Calu3 (cell line): ENCODE measurements at regions not wholly inside any gene's neighbourhood (a gene's known extent, or its start where the extent isn't known, plus 50 kb on each side); places are given as distances from the start of the nearest gene placed in this dataset.

Experiments
- BruUV-seq: library from RNA; stranded (reverse); fragments of 400-500 nt; replicated peaks from 2 replicates; lab custom pipeline; 2021; lab: Mats Ljungman, UMichigan
- CTCF ChIA-PET: fragments of 300-600 bp; sonication (Branson Sonifier 250); formaldehyde crosslinking; loops from one replicate; lab custom pipeline; 2022; ENCODE audit warnings: antibody characterized with exemption; lab: Charles Lee
- DNase-seq: peaks from one replicate; pipeline ENCODE4 v3.0.0; 2022
- H3K27ac Mint-ChIP-seq: one replicate; pipeline ENCODE4 v1.8.0; 2022; ENCODE audit warnings: mixed read lengths; ENCODE audit not compliant: unreplicated experiment
- H3K27me3 Mint-ChIP-seq: one replicate; pipeline ENCODE4 v1.8.0; 2022; ENCODE audit warnings: mixed read lengths; ENCODE audit not compliant: unreplicated experiment
- H3K36me3 Mint-ChIP-seq: one replicate; pipeline ENCODE4 v1.8.0; 2022; ENCODE audit warnings: mild to moderate bottlenecking, moderate library complexity, mixed read lengths; ENCODE audit not compliant: insufficient read depth, unreplicated experiment
- H3K4me1 Mint-ChIP-seq: one replicate; pipeline ENCODE4 v1.8.0; 2022; ENCODE audit warnings: mild to moderate bottlenecking, low read depth, mixed read lengths; ENCODE audit not compliant: unreplicated experiment
- H3K4me3 Mint-ChIP-seq: one replicate; pipeline ENCODE4 v1.8.0; 2022; ENCODE audit warnings: mild to moderate bottlenecking, low read depth, moderate library complexity, mixed read lengths; ENCODE audit not compliant: unreplicated experiment
- H3K9me3 Mint-ChIP-seq: one replicate; pipeline ENCODE4 v1.8.0; 2022; ENCODE audit warnings: low read depth, mixed read lengths; ENCODE audit not compliant: unreplicated experiment
- CTCF ChIP-seq: fragments of 200-600 bp; IDR thresholded peaks from one replicate; pipeline ENCODE4 v1.8.0; 2022; ENCODE audit warnings: antibody characterized with exemption; ENCODE audit not compliant: unreplicated experiment
- intact Hi-C: fragments of 100-400 bp; cut with micrococcal nuclease; formaldehyde crosslinking; loops from one replicate; pipeline ENCODE4 v1.10.0; 2022; ENCODE audit not compliant: unreplicated experiment

- H3K4me3 Mint-ChIP-seq, result peak overlapping the region; percentile 82
Observed at GRCh38 chr7:130903358-130903974, 169.5 kb upstream of the KLF14 start.

GRCh38 chr7:130904031-130904757 is 170.2 kb upstream of the KLF14 start:
- no peak for TF ChIP-seq CTCF
- CTCF ChIA-PET, result interaction anchor here (0.6 to 3.2 kb wide), 12 partner anchors 9 to 321 kb away, joined by 3 to 14 read pairs (median 4); no protein-coding TSS in a partner anchor
- peaks cover 72% of the 10 kb centered on the region for H3K4me1 Mint-ChIP-seq
- intact Hi-C loops, result loop anchor here (1.0 kb wide), 1 partner anchor 9 kb away; no protein-coding TSS in a partner anchor
- BruUV-seq, result no TSS peak
- peak overlapping the region; percentile 97 for H3K27ac Mint-ChIP-seq
- H3K27me3 Mint-ChIP-seq, result peaks cover 10% of the 10 kb centered on the region
- no peak for DNase-seq
- no peaks in the 10 kb centered on the region for H3K9me3 Mint-ChIP-seq
- peak overlapping the region; percentile 82 for H3K4me3 Mint-ChIP-seq
- H3K36me3 Mint-ChIP-seq, result peaks cover 99% of the 10 kb centered on the region

More at GRCh38 chr7:130903358-130903974, 169.5 kb upstream of the KLF14 start:
- CTCF ChIA-PET, result interaction anchor here (0.7 to 3.2 kb wide), 10 partner anchors 10 to 35 kb away, joined by 3 to 14 read pairs (median 4); no protein-coding TSS in a partner anchor
- intact Hi-C loops, result no loop called here
- Mint-ChIP-seq H3K4me1 (peaks cover 66% of the 10 kb centered on the region), H3K36me3 (peaks cover 99% of the 10 kb centered on the region), H3K27me3 (peaks cover 10% of the 10 kb centered on the region), H3K9me3 (no peaks in the 10 kb centered on the region), H3K27ac (peak overlapping the region; percentile 97)
- no peak for TF ChIP-seq CTCF
- DNase-seq, result no peak
- TSS peak; percentile 0 for BruUV-seq

GRCh38 chr7:130904792-130905191 is 170.8 kb upstream of the KLF14 start:
- CTCF ChIA-PET, result interaction anchor here (0.6 to 3.2 kb wide), 10 partner anchors 8 to 320 kb away, joined by 3 to 14 read pairs (median 4); no protein-coding TSS in a partner anchor
- Mint-ChIP-seq H3K36me3 (peaks cover 99% of the 10 kb centered on the region), H3K27ac (peak overlapping the region; percentile 97), H3K4me1 (peaks cover 72% of the 10 kb centered on the region), H3K9me3 (no peaks in the 10 kb centered on the region), H3K4me3 (peak overlapping the region; percentile 82), H3K27me3 (peaks cover 10% of the 10 kb centered on the region)
- DNase-seq, result no peak
- TF ChIP-seq CTCF, result no peak
- intact Hi-C loops, result loop anchor here (1.0 kb wide), 1 partner anchor 9 kb away; no protein-coding TSS in a partner anchor
- BruUV-seq, result TSS peak; percentile 90

- H3K27ac Mint-ChIP-seq, result peak overlapping the region; percentile 97
- TF ChIP-seq CTCF, result no peak
- H3K4me3 Mint-ChIP-seq, result peak overlapping the region; percentile 82
Observed at GRCh38 chr7:130906575-130906974, 172.6 kb upstream of the KLF14 start.

More at GRCh38 chr7:130906575-130906974, 172.6 kb upstream of the KLF14 start:
- peaks cover 10% of the 10 kb centered on the region for H3K27me3 Mint-ChIP-seq
- BruUV-seq, result no TSS peak
- CTCF ChIA-PET, result interaction anchor here (0.6 kb wide), 1 partner anchor 39 kb away, joined by 4 read pairs; no protein-coding TSS in a partner anchor
- intact Hi-C loops, result no loop called here
- peaks cover 55% of the 10 kb centered on the region for H3K4me1 Mint-ChIP-seq
- H3K36me3 Mint-ChIP-seq, result peaks cover 100% of the 10 kb centered on the region
- DNase-seq, result no peak
- H3K9me3 Mint-ChIP-seq, result no peaks in the 10 kb centered on the region
